WTC11 (cell line): ENCODE measurements at regions not wholly inside any gene's neighbourhood (a gene's known extent, or its start where the extent isn't known, plus 50 kb on each side); places are given as distances from the start of the nearest gene placed in this dataset.
"Not testable (repeated sequence)": the region's sequence is repeated elsewhere in the genome, so short reads cannot be mapped to it uniquely, and the experiment has no call there.

Experiments
- ATAC-seq: fragments of 200-7000 bp; cut with Tn5 transposase; 2 replicates; pipeline ENCODE4 v1.10.0; 2021; ENCODE audit warnings: mild to moderate bottlenecking, moderate library complexity
- CTCF ChIA-PET: fragments of 300-600 bp; sonication (Branson Sonifier 250); formaldehyde crosslinking; loops from one replicate; lab custom pipeline; 2021; ENCODE audit warnings: antibody characterized with exemption; lab: Charles Lee
- POLR2A ChIA-PET: fragments of 350-600 bp; sonication (Branson Sonifier 250); formaldehyde crosslinking; loops from one replicate; lab custom pipeline; 2021; ENCODE audit warnings: antibody characterized with exemption; lab: Charles Lee
- DNase-seq: peaks from one replicate; pipeline ENCODE4 v3.0.0; 2021; ENCODE audit warnings: low spot score
- H3K27ac Mint-ChIP-seq: 2 replicates; pipeline ENCODE4 v1.8.0; 2021; ENCODE audit warnings: mixed read lengths
- H3K27me3 Mint-ChIP-seq: 2 replicates; pipeline ENCODE4 v1.8.0; 2021; ENCODE audit warnings: low read depth, mild to moderate bottlenecking, moderate library complexity, mixed read lengths
- H3K36me3 Mint-ChIP-seq: 2 replicates; pipeline ENCODE4 v1.8.0; 2021; ENCODE audit warnings: mixed read lengths
- H3K4me1 Mint-ChIP-seq: 2 replicates; pipeline ENCODE4 v1.8.0; 2022; ENCODE audit warnings: mixed read lengths
- H3K4me3 Mint-ChIP-seq: 2 replicates; pipeline ENCODE4 v1.8.0; 2021; ENCODE audit warnings: mild to moderate bottlenecking, moderate library complexity, mixed read lengths
- H3K9me3 Mint-ChIP-seq: 2 replicates; pipeline ENCODE4 v1.8.0; 2021; ENCODE audit warnings: mixed read lengths
- ATF2 ChIP-seq: sonication (generic); formaldehyde crosslinking; IDR thresholded peaks from 2 replicates; pipeline ENCODE4 v1.8.1; 2022; ENCODE audit warnings: low read depth, missing genetic modification reagents, borderline replicate concordance
- ATF3 ChIP-seq: sonication (generic); formaldehyde crosslinking; conservative IDR thresholded peaks from 2 replicates; pipeline ENCODE4 v1.8.1; 2022; ENCODE audit warnings: mild to moderate bottlenecking, missing genetic modification reagents
- CREM ChIP-seq: sonication (generic); formaldehyde crosslinking; IDR thresholded peaks from 2 replicates; pipeline ENCODE4 v1.8.1; 2022; ENCODE audit warnings: mild to moderate bottlenecking, missing genetic modification reagents, moderate library complexity
- CTCF ChIP-seq: fragments of 200-600 bp; IDR thresholded peaks from 2 replicates; pipeline ENCODE4 v1.8.0; 2022; ENCODE audit warnings: antibody characterized with exemption
- EMX1 ChIP-seq: fragments of 250-450 bp; sonication (Bioruptor Pico); IDR thresholded peaks from 2 replicates; pipeline ENCODE4 v1.8.0; 2021; ENCODE audit warnings: mild to moderate bottlenecking
- HMGXB4 ChIP-seq: sonication (generic); formaldehyde crosslinking; IDR thresholded peaks from 2 replicates; pipeline ENCODE4 v1.8.1; 2023; ENCODE audit warnings: mild to moderate bottlenecking, moderate library complexity, missing genetic modification reagents
- MAX ChIP-seq: sonication (generic); formaldehyde crosslinking; IDR thresholded peaks from 2 replicates; pipeline ENCODE4 v1.8.0; 2022; ENCODE audit warnings: mild to moderate bottlenecking, missing genetic modification reagents
- MXD4 ChIP-seq: fragments of 250-450 bp; sonication (Bioruptor Pico); IDR thresholded peaks from 2 replicates; pipeline ENCODE4 v1.8.0; 2021; ENCODE audit warnings: mild to moderate bottlenecking, moderate library complexity, borderline replicate concordance
- NFYB ChIP-seq: sonication (generic); formaldehyde crosslinking; conservative IDR thresholded peaks from 2 replicates; pipeline ENCODE4 v1.8.0; 2022; ENCODE audit warnings: low read depth, missing genetic modification reagents
- OVOL2 ChIP-seq: fragments of 250-450 bp; sonication (Bioruptor Pico); IDR thresholded peaks from 2 replicates; pipeline ENCODE4 v1.9.0; 2021; ENCODE audit warnings: mild to moderate bottlenecking, borderline replicate concordance
- PRDM15 ChIP-seq: sonication (generic); formaldehyde crosslinking; IDR thresholded peaks from 2 replicates; pipeline ENCODE4 v1.8.0; 2022; ENCODE audit warnings: missing genetic modification reagents
- TCF7 ChIP-seq: sonication (generic); formaldehyde crosslinking; IDR thresholded peaks from 2 replicates; pipeline ENCODE4 v1.8.0; 2022; ENCODE audit warnings: mild to moderate bottlenecking, low read depth, missing genetic modification reagents, moderate library complexity
- TEAD1 ChIP-seq: sonication (generic); formaldehyde crosslinking; IDR thresholded peaks from 2 replicates; pipeline ENCODE4 v1.8.0; 2022; ENCODE audit warnings: mild to moderate bottlenecking, missing genetic modification reagents
- TEAD4 ChIP-seq: sonication (generic); formaldehyde crosslinking; IDR thresholded peaks from 2 replicates; pipeline ENCODE4 v1.8.0; 2022; ENCODE audit warnings: mild to moderate bottlenecking, missing genetic modification reagents
- ZNF263 ChIP-seq: sonication (generic); formaldehyde crosslinking; IDR thresholded peaks from 2 replicates; pipeline ENCODE4 v1.8.1; 2022; ENCODE audit warnings: low read depth, mild to moderate bottlenecking, moderate library complexity, missing genetic modification reagents
- ZNF396 ChIP-seq: fragments of 250-450 bp; sonication (Bioruptor Pico); IDR thresholded peaks from 2 replicates; pipeline ENCODE4 v1.8.0; 2021; ENCODE audit warnings: mild to moderate bottlenecking, moderate library complexity, borderline replicate concordance

- H3K9me3 Mint-ChIP-seq: peaks cover 68% of the 10 kb centered on the region
Observed at GRCh38 chr4:189870511-189871234, 70.0 kb upstream of the FRG1 start.

GRCh38 chr4:189874591-189874990, 66.1 kb upstream of the FRG1 start:
- Mint-ChIP-seq H3K4me1 (no peaks in the 10 kb centered on the region), H3K4me3 (no peak overlapping the region), H3K27me3 (no peaks in the 10 kb centered on the region), H3K27ac (no peak overlapping the region), H3K9me3 (peaks cover 60% of the 10 kb centered on the region), H3K36me3 (peaks cover 32% of the 10 kb centered on the region)
- CTCF ChIA-PET: no interaction called here
- TF ChIP-seq EMX1 (no peak), MAX (CRISPR knock-in tag) (no peak), HMGXB4 (CRISPR knock-in tag) (no peak), ZNF263 (CRISPR knock-in tag) (no peak), ZNF396 (CRISPR knock-in tag) (no peak), PRDM15 (CRISPR knock-in tag) (no peak), CTCF (no peak), CREM (CRISPR knock-in tag) (no peak), ATF3 (no peak), NFYB (CRISPR knock-in tag) (no peak), MXD4 (CRISPR knock-in tag) (no peak), OVOL2 (CRISPR knock-in tag) (no peak)
- ATAC-seq: no peak
- POLR2A ChIA-PET: no interaction called here
- DNase-seq: no peak

More at GRCh38 chr4:189870511-189871234, 70.0 kb upstream of the FRG1 start:
- no peak overlapping the region for H3K4me3 Mint-ChIP-seq
- CTCF ChIA-PET: no interaction called here
- no peaks in the 10 kb centered on the region for H3K4me1 Mint-ChIP-seq
- DNase-seq: no peak
- TF ChIP-seq TEAD4 (CRISPR knock-in tag) (no peak), TCF7 (CRISPR knock-in tag) (no peak), ATF2 (CRISPR knock-in tag) (no peak), TEAD1 (CRISPR knock-in tag) (no peak)
- POLR2A ChIA-PET: no interaction called here
- H3K27ac Mint-ChIP-seq: no peak overlapping the region
- peaks cover 4% of the 10 kb centered on the region; the same call in 1 of the 2 replicates for H3K27me3 Mint-ChIP-seq
- no peak for ATAC-seq
- peaks cover 30% of the 10 kb centered on the region for H3K36me3 Mint-ChIP-seq

GRCh38 chr4:189881190-189881589, 59.5 kb upstream of the FRG1 start:
- DNase-seq, CTCF ChIA-PET, H3K4me3 Mint-ChIP-seq, H3K27ac Mint-ChIP-seq, ATAC-seq, H3K27me3 Mint-ChIP-seq, H3K4me1 Mint-ChIP-seq, POLR2A ChIA-PET: not testable (repeated sequence)
- H3K9me3 Mint-ChIP-seq: peaks cover 58% of the 10 kb centered on the region
- H3K36me3 Mint-ChIP-seq: peaks cover 28% of the 10 kb centered on the region

GRCh38 chr4:189888407-189888806, 52.3 kb upstream of the FRG1 start:
- CTCF ChIA-PET, H3K4me3 Mint-ChIP-seq, ATAC-seq, H3K27me3 Mint-ChIP-seq, DNase-seq, H3K27ac Mint-ChIP-seq, H3K4me1 Mint-ChIP-seq, POLR2A ChIA-PET: not testable (repeated sequence)
- H3K9me3 Mint-ChIP-seq: peaks cover 81% of the 10 kb centered on the region
- H3K36me3 Mint-ChIP-seq: peaks cover 68% of the 10 kb centered on the region
